ENCODE measurements at regions not wholly inside any gene's neighbourhood (a gene's known extent, or its start where the extent isn't known, plus 50 kb on each side); places are given as distances from the start of the nearest gene placed in this dataset.

- H3K9me3 ChIP-seq: no peaks in the 10 kb centered on the region
- H3K4me2 ChIP-seq: no peak overlapping the region
- H3K4me1 ChIP-seq (ENCODE audit: control insufficient read depth in 1 of 2, insufficient read depth in 2 of 2, low read depth in 1 of 2, low read length in 1 of 2): no peaks in the 10 kb centered on the region
- no peak overlapping the region for H3K27ac ChIP-seq (ENCODE audit: low read depth in 2 of 2, low read length in 1 of 2)
- DNase-seq: no peak
- H3K36me3 ChIP-seq (replicated peaks in 1 of 2; ENCODE audit: control insufficient read depth in 1 of 2, insufficient read depth in 2 of 2, low read length in 1 of 2): no peaks in the 10 kb centered on the region
- H3K9ac ChIP-seq: no peak overlapping the region
- H3K9me2 ChIP-seq: no peaks in the 10 kb centered on the region
- H3K4me3 ChIP-seq (ENCODE audit: low read depth in 2 of 2, low read length in 1 of 2): no peak overlapping the region
- WGBS (ENCODE audit: low lambda C conversion rate): 0% methylated on average over 1 of the region's 1 CpG
- no peaks in the 10 kb centered on the region for H3F3A ChIP-seq (replicated peaks; ENCODE audit: insufficient read depth)
- no peaks in the 10 kb centered on the region for H3K27me3 ChIP-seq (ENCODE audit: insufficient read depth)
- ChIA-PET POLR2A (no interaction called here), CTCF (interaction anchor here (1.3 kb wide), 1 partner anchor 9 kb away, joined by 3 read pairs; no protein-coding TSS in a partner anchor)
- no peaks in the 10 kb centered on the region for H3K79me2 ChIP-seq (ENCODE audit: insufficient read depth)
- no peak for TF ChIP-seq RFX5 (IDR thresholded peaks at IDR 0.05; ENCODE audit: low read length)
- no peak for TF ChIP-seq MXI1 (IDR thresholded peaks at IDR 0.05; ENCODE audit: low read depth, low read length)
- TF ChIP-seq SIN3A (IDR thresholded peaks at IDR 0.05; ENCODE audit: borderline replicate concordance, low read depth, low read length): no peak
- no peak for TF ChIP-seq USF1 (IDR thresholded peaks at IDR 0.05; ENCODE audit: borderline replicate concordance, low read depth)
- no peak for TF ChIP-seq GABPA (IDR thresholded peaks at IDR 0.05; ENCODE audit: low read depth)
- no peak for TF ChIP-seq NFIC (IDR thresholded peaks at IDR 0.05; ENCODE audit: borderline replicate concordance)
- TF ChIP-seq YY1 (IDR thresholded peaks at IDR 0.05; ENCODE audit: low read depth): no peak
- no peaks in the 10 kb centered on the region for H4K20me1 ChIP-seq (ENCODE audit: insufficient read depth)
- H2AFZ ChIP-seq (ENCODE audit: low read depth): no peak overlapping the region
Measured at GRCh38 chr4:10962246-10962645, 277.7 kb upstream of the CLNK start.

GRCh38 chr4:10960389-10960788 lies 275.8 kb upstream of the CLNK start:
- no peaks in the 10 kb centered on the region for H3F3A ChIP-seq (replicated peaks; ENCODE audit: insufficient read depth)
- H3K9ac ChIP-seq: no peak overlapping the region
- H3K27ac ChIP-seq (ENCODE audit: low read depth in 2 of 2, low read length in 1 of 2): no peak overlapping the region
- H3K27me3 ChIP-seq (ENCODE audit: insufficient read depth): no peaks in the 10 kb centered on the region
- H3K9me2 ChIP-seq: no peaks in the 10 kb centered on the region
- 7% methylated on average over 5 of the region's 5 CpGs for WGBS (ENCODE audit: low lambda C conversion rate)
- H4K20me1 ChIP-seq (ENCODE audit: insufficient read depth): no peaks in the 10 kb centered on the region
- 0 out of 2 replicates have a peak, but pooled peaks cover 3% of the 10 kb centered on the region for H3K9me3 ChIP-seq
- H3K79me2 ChIP-seq (ENCODE audit: insufficient read depth): no peaks in the 10 kb centered on the region
- TF ChIP-seq GATA2 (CRISPR knock-in tag; IDR thresholded peaks at IDR 0.05) (no peak), RCOR1 (IDR thresholded peaks at IDR 0.05; ENCODE audit: low read length) (no peak), IRF3 (IDR thresholded peaks at IDR 0.05; ENCODE audit: low read depth, low read length) (no peak), SMC3 (IDR thresholded peaks at IDR 0.05; ENCODE audit: low read depth, low read length) (no peak), TCF12 (IDR thresholded peaks at IDR 0.05) (no peak), EP300 (IDR thresholded peaks at IDR 0.05; ENCODE audit: borderline replicate concordance in 1 of 2, low read depth in 1 of 2, low read length in 1 of 2) (no peak), POLR2AphosphoS5 (IDR thresholded peaks at IDR 0.05; ENCODE audit: low read depth, low read length) (no peak), YY1 (IDR thresholded peaks at IDR 0.05; ENCODE audit: low read depth) (no peak), NFIC (IDR thresholded peaks at IDR 0.05; ENCODE audit: borderline replicate concordance) (no peak), EZH2phosphoT487 (IDR thresholded peaks at IDR 0.05; ENCODE audit: borderline replicate concordance, low read depth) (no peak), JUND (IDR thresholded peaks at IDR 0.05) (no peak), TEAD4 (IDR thresholded peaks at IDR 0.05; ENCODE audit: borderline replicate concordance, insufficient read depth) (no peak), CHD2 (IDR thresholded peaks at IDR 0.05; ENCODE audit: low read length, partially characterized antibody) (no peak), RXRA (IDR thresholded peaks at IDR 0.05; ENCODE audit: borderline replicate concordance, low read depth) (no peak), TAF1 (IDR thresholded peaks at IDR 0.05; ENCODE audit: borderline replicate concordance, low read depth, low read length) (no peak), PBX3 (IDR thresholded peaks at IDR 0.05) (no peak), RFX5 (IDR thresholded peaks at IDR 0.05; ENCODE audit: low read length) (no peak), GABPA (IDR thresholded peaks at IDR 0.05; ENCODE audit: low read depth) (no peak), FOXM1 (IDR thresholded peaks at IDR 0.05; ENCODE audit: low read depth) (no peak), MEF2A (IDR thresholded peaks at IDR 0.05; ENCODE audit: borderline replicate concordance, low read depth) (no peak)
- H3K4me2 ChIP-seq: no peak overlapping the region
- DNase-seq: no peak
- H3K4me1 ChIP-seq (ENCODE audit: control insufficient read depth in 1 of 2, insufficient read depth in 2 of 2, low read depth in 1 of 2, low read length in 1 of 2): no peaks in the 10 kb centered on the region
- H3K4me3 ChIP-seq (ENCODE audit: low read depth in 2 of 2, low read length in 1 of 2): no peak overlapping the region
- no peaks in the 10 kb centered on the region for H3K36me3 ChIP-seq (replicated peaks in 1 of 2; ENCODE audit: control insufficient read depth in 1 of 2, insufficient read depth in 2 of 2, low read length in 1 of 2)
- no peak overlapping the region for H2AFZ ChIP-seq (ENCODE audit: low read depth)
- ChIA-PET POLR2A (no interaction called here), CTCF (no interaction called here)

Data from SK-N-SH (cell line).